AG04449 (cell line): ENCODE measurements at regions not wholly inside any gene's neighbourhood (a gene's known extent, or its start where the extent isn't known, plus 50 kb on each side); places are given as distances from the start of the nearest gene placed in this dataset.
"Not testable (repeated sequence)": the region's sequence is repeated elsewhere in the genome, so short reads cannot be mapped to it uniquely, and the experiment has no call there.

Source experiments
- CTCF ChIA-PET: fragments of 350-600 bp; formaldehyde crosslinking; extraction: SDS; loops from one replicate; lab custom pipeline; 2021; ENCODE audit warnings: antibody characterized with exemption; lab: Yijun Ruan, JAX
- POLR2A ChIA-PET: fragments of 400-600, 350-600 bp; formaldehyde crosslinking; extraction: SDS; loops from one replicate; lab custom pipeline; 2020; ENCODE audit warnings: antibody characterized with exemption, inconsistent platforms; lab: Yijun Ruan, JAX
- DNase-seq: peaks from one replicate; pipeline ENCODE4 v3.0.0-alpha.2; 2010; ENCODE audit warnings: low read depth, low spot score
- H3K4me3 ChIP-seq: 2 replicates; pipeline ENCODE4 v1.5.1; 2011; ENCODE audit warnings: low read depth, mild to moderate bottlenecking, control low read depth, low read length
- TF ChIP-seq, protein P1 (sequence below): IDR thresholded peaks from one replicate; pipeline ENCODE4 v1.5.1; 2011; ENCODE audit warnings: mild to moderate bottlenecking, moderate library complexity, low read length, control low read depth, inconsistent platforms; ENCODE audit not compliant: insufficient read depth; ENCODE audit errors: missing control alignments

DNA sequence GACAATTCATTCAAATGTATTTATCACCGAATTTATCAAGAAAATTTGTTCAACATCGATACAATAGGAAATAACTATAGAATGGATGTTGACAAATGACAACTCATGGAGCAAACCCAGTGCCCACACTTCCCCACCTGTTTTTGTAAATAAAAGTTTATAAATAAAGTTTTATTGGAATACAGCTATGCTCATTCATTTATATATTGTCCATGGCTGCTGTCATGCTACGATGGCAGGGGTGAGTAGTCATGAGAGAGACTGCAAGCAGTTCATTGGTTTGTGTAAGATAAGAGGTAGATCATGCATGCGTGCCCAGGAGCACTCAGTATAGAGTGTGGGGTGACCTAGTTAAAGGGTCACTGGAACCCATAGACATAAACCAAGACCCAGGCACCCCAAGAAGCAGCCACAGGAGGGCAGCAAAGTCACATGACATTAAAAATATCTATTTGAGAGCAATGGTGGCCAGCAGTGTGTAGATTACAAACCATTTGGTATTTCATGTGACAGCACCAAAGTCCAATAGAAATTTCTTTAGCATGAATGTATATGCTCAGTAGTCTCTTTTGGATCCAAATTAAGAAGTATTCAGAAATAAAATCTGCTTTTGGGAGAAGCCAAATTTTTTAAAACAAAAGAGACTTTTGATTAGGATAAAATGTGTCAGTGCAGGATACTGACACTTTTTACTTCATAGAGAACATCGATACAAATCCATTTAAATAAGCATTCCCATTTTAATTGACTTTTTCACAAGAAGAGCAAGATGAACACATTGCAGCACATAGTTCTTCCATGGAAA is 794.8 kb downstream of the MCTP2 start:
- no peak overlapping the region for H3K4me3 ChIP-seq
- ChIA-PET POLR2A (no interaction called here), CTCF (interaction anchor here (0.8 to 2.3 kb wide), 5 partner anchors 10 to 266 kb away, joined by 3 to 15 read pairs (median 5); no protein-coding TSS in a partner anchor)
- DNase-seq = no peak
- TF ChIP-seq, protein P1, sequence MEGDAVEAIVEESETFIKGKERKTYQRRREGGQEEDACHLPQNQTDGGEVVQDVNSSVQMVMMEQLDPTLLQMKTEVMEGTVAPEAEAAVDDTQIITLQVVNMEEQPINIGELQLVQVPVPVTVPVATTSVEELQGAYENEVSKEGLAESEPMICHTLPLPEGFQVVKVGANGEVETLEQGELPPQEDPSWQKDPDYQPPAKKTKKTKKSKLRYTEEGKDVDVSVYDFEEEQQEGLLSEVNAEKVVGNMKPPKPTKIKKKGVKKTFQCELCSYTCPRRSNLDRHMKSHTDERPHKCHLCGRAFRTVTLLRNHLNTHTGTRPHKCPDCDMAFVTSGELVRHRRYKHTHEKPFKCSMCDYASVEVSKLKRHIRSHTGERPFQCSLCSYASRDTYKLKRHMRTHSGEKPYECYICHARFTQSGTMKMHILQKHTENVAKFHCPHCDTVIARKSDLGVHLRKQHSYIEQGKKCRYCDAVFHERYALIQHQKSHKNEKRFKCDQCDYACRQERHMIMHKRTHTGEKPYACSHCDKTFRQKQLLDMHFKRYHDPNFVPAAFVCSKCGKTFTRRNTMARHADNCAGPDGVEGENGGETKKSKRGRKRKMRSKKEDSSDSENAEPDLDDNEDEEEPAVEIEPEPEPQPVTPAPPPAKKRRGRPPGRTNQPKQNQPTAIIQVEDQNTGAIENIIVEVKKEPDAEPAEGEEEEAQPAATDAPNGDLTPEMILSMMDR = peak; percentile 61

DNA sequence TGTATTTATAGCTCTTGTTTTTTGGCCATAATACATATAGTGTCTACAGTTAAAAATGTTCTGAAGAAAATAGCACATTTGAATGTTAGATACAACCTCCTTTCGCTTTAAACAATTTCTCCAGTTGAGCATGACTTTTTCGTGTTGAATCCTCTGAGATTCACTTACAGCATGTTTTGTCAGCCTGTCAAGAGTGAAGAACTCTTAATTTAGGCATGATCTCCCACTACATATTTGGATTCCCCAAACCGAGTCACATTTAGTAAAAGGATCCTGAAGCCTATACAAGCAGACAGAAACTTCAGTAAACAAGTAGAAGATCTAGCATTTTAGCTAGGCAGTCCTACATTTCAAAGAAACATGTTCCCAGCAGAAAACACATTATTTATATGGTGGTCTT is 796.6 kb downstream of the MCTP2 start:
- no peak for DNase-seq
- no peak overlapping the region for H3K4me3 ChIP-seq
- POLR2A ChIA-PET = no interaction called here
- CTCF ChIA-PET = interaction anchor here (1.3 kb wide), 1 partner anchor 263 kb away, joined by 4 read pairs; no protein-coding TSS in a partner anchor
- TF ChIP-seq, protein P1 = no peak

DNA sequence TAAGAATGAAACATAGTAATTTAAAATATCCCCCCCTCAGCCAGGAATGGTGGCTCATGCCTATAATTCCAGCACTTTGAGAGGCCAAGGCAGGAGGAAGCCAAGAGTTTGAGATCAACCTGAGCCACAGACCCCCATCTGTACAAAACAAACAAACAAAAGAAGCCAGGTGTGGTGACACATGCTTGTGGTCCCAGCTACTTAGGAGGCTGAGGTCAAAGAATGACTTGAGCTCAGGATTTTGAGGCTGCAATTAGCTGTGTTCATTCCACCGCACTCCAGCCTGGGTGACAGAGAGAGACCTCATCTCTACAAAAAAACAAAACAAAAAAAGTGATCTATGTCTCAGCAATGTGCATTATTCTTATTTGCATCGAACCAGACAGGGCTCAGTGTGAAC is 800.8 kb downstream of the MCTP2 start:
- ChIA-PET CTCF (no interaction called here), POLR2A (no interaction called here)
- no peak overlapping the region for H3K4me3 ChIP-seq
- no peak for DNase-seq
- TF ChIP-seq, protein P1 = no peak

DNA sequence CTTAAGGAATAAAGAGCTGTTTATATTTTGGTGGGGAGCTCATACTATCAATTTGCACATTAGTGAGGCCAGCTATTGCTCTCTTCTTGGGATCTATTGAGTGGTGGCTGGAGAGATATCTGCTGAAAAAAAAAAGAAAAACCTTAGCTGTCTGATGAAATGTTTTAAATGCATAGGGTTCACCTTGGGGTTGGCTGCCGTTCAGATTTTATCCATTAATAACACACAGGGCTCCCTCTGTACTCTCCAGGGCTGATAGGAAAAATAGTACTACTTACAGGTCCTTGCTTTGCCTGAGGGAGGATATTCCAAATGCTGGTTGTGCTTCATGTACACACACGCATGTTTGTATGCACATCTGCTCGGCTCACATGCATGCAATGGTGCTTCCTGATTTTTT is 803.7 kb downstream of the MCTP2 start:
- ChIA-PET CTCF (interaction anchor here (0.7 to 1.1 kb wide), 2 partner anchors 11 to 224 kb away, joined by 3 to 4 read pairs; no protein-coding TSS in a partner anchor), POLR2A (no interaction called here)
- TF ChIP-seq, protein P1 = no peak
- no peak overlapping the region for H3K4me3 ChIP-seq
- no peak for DNase-seq

DNA sequence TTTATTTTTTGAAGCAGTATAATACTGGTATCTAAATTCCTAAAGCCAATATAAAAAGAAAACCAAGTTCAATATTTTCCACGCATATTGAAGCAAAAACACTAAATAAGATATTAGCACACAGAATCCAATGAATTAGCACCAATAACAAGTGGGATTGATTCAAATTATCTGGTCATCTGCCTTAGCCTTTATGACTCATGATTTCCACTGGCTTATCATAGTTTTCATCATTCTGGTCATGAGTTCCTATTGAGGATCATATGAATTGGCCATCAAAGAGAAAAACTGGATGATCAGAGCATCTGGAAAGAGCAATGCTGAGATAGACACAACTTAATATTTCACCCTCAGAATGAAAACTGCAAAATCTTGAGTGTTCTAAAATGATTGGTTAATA is 809.9 kb downstream of the MCTP2 start:
- DNase-seq = no peak
- TF ChIP-seq, protein P1 = no peak
- POLR2A ChIA-PET = no interaction called here
- H3K4me3 ChIP-seq = no peak overlapping the region
- CTCF ChIA-PET = no interaction called here

DNA sequence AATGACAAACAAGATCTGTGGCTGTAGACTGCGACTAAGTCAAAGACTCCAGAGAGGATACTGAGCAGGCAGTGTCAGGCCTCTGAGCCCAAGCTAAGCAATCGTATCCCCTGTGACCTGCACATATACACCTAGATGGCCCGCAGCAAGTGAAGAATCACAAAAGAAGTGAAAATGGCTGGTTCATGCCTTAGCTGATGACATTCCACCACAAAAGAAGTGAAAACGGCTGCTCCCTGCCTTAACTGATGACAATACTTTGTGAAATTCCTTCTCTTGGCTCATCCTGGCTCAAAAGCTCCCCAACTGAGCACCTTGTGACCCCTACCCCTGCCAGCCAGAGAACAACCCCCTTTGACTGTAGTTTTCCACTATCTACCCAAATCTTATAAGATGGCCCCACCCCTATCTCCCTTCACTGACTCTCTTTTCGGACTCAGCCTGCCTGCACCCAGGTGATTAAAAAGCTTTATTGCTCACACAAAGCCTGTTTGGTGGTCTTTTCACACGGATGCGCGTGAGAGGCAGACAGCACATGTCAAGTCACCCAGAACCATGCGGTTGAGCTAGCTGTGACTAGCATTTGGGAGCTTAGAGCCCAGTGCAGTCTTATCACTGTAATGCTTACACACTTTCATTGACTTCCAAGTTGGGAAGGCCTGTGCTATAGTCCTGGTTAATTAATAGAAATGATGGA is 812.0 kb downstream of the MCTP2 start:
- CTCF ChIA-PET, DNase-seq, H3K4me3 ChIP-seq, POLR2A ChIA-PET: not testable (repeated sequence)
